MM.1S (cell line): ENCODE measurements at regions not wholly inside any gene's neighbourhood (a gene's known extent, or its start where the extent isn't known, plus 50 kb on each side); places are given as distances from the start of the nearest gene placed in this dataset.

Source experiments
- EZH2 ChIP-seq: fragments of 300-600 bp; sonication (generic); optimal IDR thresholded peaks from 2 replicates; pipeline ENCODE3; 2017; ENCODE audit warnings: low read depth, mild to moderate bottlenecking, antibody characterized with exemption, low read length, mixed read lengths
- TF ChIP-seq, protein P1 (sequence below): fragments of 300-600 bp; sonication (generic); IDR thresholded peaks from 2 replicates; pipeline ENCODE4 v1.5.1; 2016; ENCODE audit warnings: antibody characterized with exemption, low read length, mixed read lengths

DNA sequence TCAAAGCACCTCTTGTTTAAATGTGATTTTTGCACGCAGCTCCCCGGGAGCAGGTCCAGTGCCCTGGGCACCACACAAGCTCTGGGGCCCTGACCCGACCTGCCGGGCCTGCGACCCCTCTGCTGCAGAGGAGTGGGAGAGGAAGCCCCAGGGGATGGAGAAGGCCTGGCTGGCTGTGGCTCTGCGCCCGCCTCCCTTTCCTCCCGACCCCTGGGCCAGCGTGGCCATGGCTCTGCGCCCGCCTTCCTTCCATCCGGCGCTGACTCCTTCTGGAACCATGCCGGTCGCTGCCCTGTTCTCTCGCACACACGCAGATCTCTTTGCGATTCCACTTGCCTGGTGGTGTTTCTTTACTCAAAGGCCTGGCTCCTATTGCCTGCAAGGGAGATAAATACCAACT is 166.5 kb upstream of the SALL3 start:
- TF ChIP-seq, protein P1, sequence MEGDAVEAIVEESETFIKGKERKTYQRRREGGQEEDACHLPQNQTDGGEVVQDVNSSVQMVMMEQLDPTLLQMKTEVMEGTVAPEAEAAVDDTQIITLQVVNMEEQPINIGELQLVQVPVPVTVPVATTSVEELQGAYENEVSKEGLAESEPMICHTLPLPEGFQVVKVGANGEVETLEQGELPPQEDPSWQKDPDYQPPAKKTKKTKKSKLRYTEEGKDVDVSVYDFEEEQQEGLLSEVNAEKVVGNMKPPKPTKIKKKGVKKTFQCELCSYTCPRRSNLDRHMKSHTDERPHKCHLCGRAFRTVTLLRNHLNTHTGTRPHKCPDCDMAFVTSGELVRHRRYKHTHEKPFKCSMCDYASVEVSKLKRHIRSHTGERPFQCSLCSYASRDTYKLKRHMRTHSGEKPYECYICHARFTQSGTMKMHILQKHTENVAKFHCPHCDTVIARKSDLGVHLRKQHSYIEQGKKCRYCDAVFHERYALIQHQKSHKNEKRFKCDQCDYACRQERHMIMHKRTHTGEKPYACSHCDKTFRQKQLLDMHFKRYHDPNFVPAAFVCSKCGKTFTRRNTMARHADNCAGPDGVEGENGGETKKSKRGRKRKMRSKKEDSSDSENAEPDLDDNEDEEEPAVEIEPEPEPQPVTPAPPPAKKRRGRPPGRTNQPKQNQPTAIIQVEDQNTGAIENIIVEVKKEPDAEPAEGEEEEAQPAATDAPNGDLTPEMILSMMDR = no peak
- no peak for TF ChIP-seq EZH2
